Thyroid gland (tissue), 4 donors: ENCODE measurements at regions not wholly inside any gene's neighbourhood (a gene's known extent, or its start where the extent isn't known, plus 50 kb on each side); places are given as distances from the start of the nearest gene placed in this dataset.
A peak's percentile ranks its signal among the peaks of the same experiment; 100 is the strongest.

Source experiments
- DNase-seq, 2 donors: peaks; one replicate each; pipeline ENCODE4 v3.0.0-alpha.2; 2019
- H3K27ac ChIP-seq, 3 donors: fragments of 200-600 bp; sonication (generic); 1 replicate in 2 of 3; 2 replicates in 1 of 3; pipeline ENCODE4 v1.5.1; 2016 to 2019; ENCODE audit warnings: mild to moderate bottlenecking in 1 of 3, moderate library complexity in 1 of 3
- H3K27me3 ChIP-seq: fragments of 200-600 bp; sonication (generic); one replicate; pipeline ENCODE4 v1.5.1; 2019
- H3K36me3 ChIP-seq, 2 donors: fragments of 200-600 bp; sonication (generic); one replicate each; pipeline ENCODE4 v1.5.1; 2016 to 2019
- H3K4me1 ChIP-seq, 2 donors: fragments of 200-600 bp; sonication (generic); one replicate each; pipeline ENCODE4 v1.5.1; 2017 to 2019
- H3K4me3 ChIP-seq, 3 donors: fragments of 200-600 bp; sonication (generic); replicated peaks in 1 of 3; 1 replicate in 2 of 3; 2 replicates in 1 of 3; pipeline ENCODE4 v1.5.1; 2016; ENCODE audit warnings: mild to moderate bottlenecking in 1 of 3
- H3K9me3 ChIP-seq: fragments of 200-600 bp; sonication (generic); one replicate; pipeline ENCODE4 v1.5.1; 2017
- CTCF ChIP-seq, 6 experiments: fragments of 200-600 bp in 3 of 6; fragments of 450-650 bp in 3 of 6; sonication (generic) in 3 of 6; IDR thresholded peaks; one replicate each; pipeline ENCODE4 v1.5.1; 2016 to 2019; ENCODE audit warnings: antibody characterized with exemption in 6 of 6, mild to moderate bottlenecking in 2 of 6, inconsistent platforms in 1 of 6, moderate library complexity in 1 of 6
- POLR2A ChIP-seq, 2 donors: fragments of 450-650 bp; IDR thresholded peaks; one replicate each; pipeline ENCODE4 v1.6.1; 2017; ENCODE audit warnings: antibody characterized with exemption in 2 of 2, mild to moderate bottlenecking in 2 of 2, moderate library complexity in 1 of 2
- WGBS, 2 donors: methylation state at CpG; one replicate each; pipeline ENCODE4 v1.1.5; 2017; 5-methylcytosine and 5-hydroxymethylcytosine counted together
- intact Hi-C: fragments of 100-400 bp; cut with DNase I; formaldehyde crosslinking; loops from one replicate; pipeline ENCODE4 v1.15.1; 2023

DNA sequence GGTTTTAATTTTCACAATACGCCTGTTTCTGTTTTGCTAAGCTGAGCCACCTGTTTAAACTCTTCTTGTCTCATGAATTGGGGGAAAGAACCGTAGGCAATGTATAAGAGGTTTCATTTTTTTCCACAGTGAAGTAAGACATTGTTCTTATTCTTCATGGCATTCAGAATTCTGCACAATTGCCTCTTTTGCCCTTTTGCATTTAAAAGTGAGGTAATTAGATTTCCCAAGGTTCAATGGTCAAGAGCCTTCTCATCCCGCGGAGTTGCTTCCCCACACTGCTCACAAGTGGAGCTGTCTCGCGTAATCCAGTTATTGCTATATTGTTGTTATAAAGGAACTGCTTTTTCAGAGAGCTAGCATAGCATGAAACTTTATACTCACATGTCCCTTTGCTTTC, 90.9 kb upstream of the SPRY1 start:
- no peak overlapping the region for H3K27ac ChIP-seq
- H3K4me3 ChIP-seq: no peak overlapping the region
- TF ChIP-seq CTCF (IDR thresholded peaks at IDR 0.05): no peak
- TF ChIP-seq POLR2A (IDR thresholded peaks at IDR 0.05): no peak
- intact Hi-C loops: no loop called here
- H3K9me3 ChIP-seq: no peaks in the 10 kb centered on the region
- no peaks in the 10 kb centered on the region for H3K4me1 ChIP-seq
- peak; percentile 7 to 29 for DNase-seq
- H3K27me3 ChIP-seq: no peaks in the 10 kb centered on the region
- H3K36me3 ChIP-seq: no peaks in the 10 kb centered on the region
- WGBS, 2 donors: 45 to 52% methylated on average over 6 of the region's 6 CpGs

- DNase-seq: no peak
- no peak for TF ChIP-seq CTCF (IDR thresholded peaks at IDR 0.05)
- no peak for TF ChIP-seq POLR2A (IDR thresholded peaks at IDR 0.05)
- H3K27me3 ChIP-seq: no peaks in the 10 kb centered on the region
- H3K36me3 ChIP-seq: no peaks in the 10 kb centered on the region
- H3K27ac ChIP-seq: no peak overlapping the region
- WGBS, 2 donors: 75 to 79% methylated on average over 2 of the region's 2 CpGs
- H3K9me3 ChIP-seq: no peaks in the 10 kb centered on the region
- H3K4me3 ChIP-seq: no peak overlapping the region
- no peaks in the 10 kb centered on the region for H3K4me1 ChIP-seq
- intact Hi-C loops: no loop called here
Observed at GRCh38 chr4:123306769-123307168, 89.8 kb upstream of the SPRY1 start.

GRCh38 chr4:123308667-123309066, 87.9 kb upstream of the SPRY1 start:
- Histone ChIP-seq H3K36me3 (no peaks in the 10 kb centered on the region), H3K4me1 (no peaks in the 10 kb centered on the region), H3K27me3 (no peaks in the 10 kb centered on the region), H3K4me3 (no peak overlapping the region), H3K9me3 (no peaks in the 10 kb centered on the region), H3K27ac (no peak overlapping the region)
- TF ChIP-seq CTCF (IDR thresholded peaks at IDR 0.05) (no peak), POLR2A (IDR thresholded peaks at IDR 0.05) (no peak)
- WGBS, 2 donors: 100% methylated on average over 1 of the region's 1 CpG
- intact Hi-C loops: no loop called here
- DNase-seq: no peak

DNA sequence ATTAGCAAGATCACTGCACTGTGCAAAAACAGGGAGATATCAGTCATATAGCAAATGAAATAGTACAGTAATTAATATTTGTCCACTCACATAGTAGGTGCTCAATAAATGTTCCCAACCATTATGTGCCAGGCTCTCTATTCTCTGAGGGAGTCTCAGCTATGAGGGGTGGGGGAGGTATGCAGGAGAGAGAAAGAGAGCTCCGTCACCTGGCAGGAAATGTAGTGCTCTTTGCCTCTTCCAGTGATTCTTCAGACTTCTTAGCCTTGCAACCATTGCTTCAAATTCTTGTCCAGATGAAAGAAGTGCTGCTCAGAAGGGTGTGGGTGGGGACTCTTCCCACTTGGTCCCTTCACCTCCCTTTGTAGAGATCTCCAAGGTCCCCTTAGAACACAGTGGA, 84.5 kb upstream of the SPRY1 start:
- no peaks in the 10 kb centered on the region for H3K4me1 ChIP-seq
- intact Hi-C loops: no loop called here
- H3K27ac ChIP-seq: no peak overlapping the region
- no peaks in the 10 kb centered on the region for H3K36me3 ChIP-seq
- no peak overlapping the region for H3K4me3 ChIP-seq
- H3K27me3 ChIP-seq: no peaks in the 10 kb centered on the region
- no peak for DNase-seq
- 95 to 100% methylated on average over 1 of the region's 1 CpG for WGBS, 2 donors
- H3K9me3 ChIP-seq: no peaks in the 10 kb centered on the region
- TF ChIP-seq CTCF (IDR thresholded peaks at IDR 0.05): no peak
- TF ChIP-seq POLR2A (IDR thresholded peaks at IDR 0.05): no peak

- no peaks in the 10 kb centered on the region for H3K27me3 ChIP-seq
- DNase-seq: no peak
- WGBS, 2 donors: 83 to 88% methylated on average over 10 of the region's 10 CpGs
- no peak overlapping the region for H3K27ac ChIP-seq
- TF ChIP-seq CTCF (IDR thresholded peaks at IDR 0.05) (no peak), POLR2A (IDR thresholded peaks at IDR 0.05) (no peak)
- intact Hi-C loops: no loop called here
- H3K4me1 ChIP-seq: no peaks in the 10 kb centered on the region
- H3K36me3 ChIP-seq: no peaks in the 10 kb centered on the region
- H3K9me3 ChIP-seq: no peaks in the 10 kb centered on the region
- H3K4me3 ChIP-seq: no peak overlapping the region
Observed at GRCh38 chr4:123312951-123313592, 83.5 kb upstream of the SPRY1 start.
